ENCODE measurements at regions not wholly inside any gene's neighbourhood (a gene's known extent, or its start where the extent isn't known, plus 50 kb on each side); places are given as distances from the start of the nearest gene placed in this dataset.

- no peaks in the 10 kb centered on the region for H3K9me3 ChIP-seq (ENCODE audit: control insufficient read depth, insufficient read depth, low read depth, low read length)
- H3K4me3 ChIP-seq (ENCODE audit: low read depth, low read length) = no peak overlapping the region
Observed at GRCh38 chr3:25235031-25235430, 193.0 kb upstream of the RARB start.

GRCh38 chr3:25235466-25235865 lies 192.6 kb upstream of the RARB start:
- CTCF ChIA-PET = no interaction called here
- H3K27ac ChIP-seq (ENCODE audit: extremely low read depth, low read depth, low read length) = no peak overlapping the region
- TF ChIP-seq GLI4 (tag by site-specific recombination; IDR thresholded peaks at IDR 0.05) = no peak
- no peak for TF ChIP-seq IKZF3 (tag by site-specific recombination; IDR thresholded peaks at IDR 0.05)
- TF ChIP-seq ZFP37 (tag by site-specific recombination; IDR thresholded peaks at IDR 0.05) = no peak
- TF ChIP-seq ZNF146 (tag by site-specific recombination; IDR thresholded peaks at IDR 0.05) = no peak
- no peak for TF ChIP-seq ZBTB7A (tag by site-specific recombination; IDR thresholded peaks at IDR 0.05; ENCODE audit: low read depth)
- no peak for TF ChIP-seq ZNF654 (tag by site-specific recombination; IDR thresholded peaks at IDR 0.05; ENCODE audit: low read depth)
- TF ChIP-seq ZNF132 (tag by site-specific recombination; IDR thresholded peaks at IDR 0.05; ENCODE audit: borderline replicate concordance) = no peak
- TF ChIP-seq ZNF76 (tag by site-specific recombination; IDR thresholded peaks at IDR 0.05; ENCODE audit: borderline replicate concordance, low read depth) = no peak
- no peak for TF ChIP-seq ZNF777 (tag by site-specific recombination; IDR thresholded peaks at IDR 0.05; ENCODE audit: borderline replicate concordance)
- no peak for TF ChIP-seq KLF9 (tag by site-specific recombination; IDR thresholded peaks at IDR 0.05; ENCODE audit: low read depth)
- TF ChIP-seq ZNF24 (tag by site-specific recombination; IDR thresholded peaks at IDR 0.05) = no peak

More at GRCh38 chr3:25235031-25235430, 193.0 kb upstream of the RARB start:
- no peaks in the 10 kb centered on the region for H3K4me1 ChIP-seq (ENCODE audit: control insufficient read depth, insufficient read depth, low read length)
- no peaks in the 10 kb centered on the region for H3K36me3 ChIP-seq (ENCODE audit: control insufficient read depth in 2 of 2, insufficient read depth in 1 of 2, low read length in 2 of 2)
- ChIA-PET POLR2A (no interaction called here), CTCF (no interaction called here)
- TF ChIP-seq ZSCAN30 (tag by site-specific recombination; IDR thresholded peaks at IDR 0.05) = no peak
- no peak for TF ChIP-seq ZNF248 (tag by site-specific recombination; IDR thresholded peaks at IDR 0.05)
- TF ChIP-seq, protein P1, sequence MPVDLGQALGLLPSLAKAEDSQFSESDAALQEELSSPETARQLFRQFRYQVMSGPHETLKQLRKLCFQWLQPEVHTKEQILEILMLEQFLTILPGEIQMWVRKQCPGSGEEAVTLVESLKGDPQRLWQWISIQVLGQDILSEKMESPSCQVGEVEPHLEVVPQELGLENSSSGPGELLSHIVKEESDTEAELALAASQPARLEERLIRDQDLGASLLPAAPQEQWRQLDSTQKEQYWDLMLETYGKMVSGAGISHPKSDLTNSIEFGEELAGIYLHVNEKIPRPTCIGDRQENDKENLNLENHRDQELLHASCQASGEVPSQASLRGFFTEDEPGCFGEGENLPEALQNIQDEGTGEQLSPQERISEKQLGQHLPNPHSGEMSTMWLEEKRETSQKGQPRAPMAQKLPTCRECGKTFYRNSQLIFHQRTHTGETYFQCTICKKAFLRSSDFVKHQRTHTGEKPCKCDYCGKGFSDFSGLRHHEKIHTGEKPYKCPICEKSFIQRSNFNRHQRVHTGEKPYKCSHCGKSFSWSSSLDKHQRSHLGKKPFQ (tag by site-specific recombination; IDR thresholded peaks at IDR 0.05) = no peak
- TF ChIP-seq ZNF175 (tag by site-specific recombination; IDR thresholded peaks at IDR 0.05) = no peak
- TF ChIP-seq MYNN (tag by site-specific recombination; IDR thresholded peaks at IDR 0.05; ENCODE audit: borderline replicate concordance) = no peak
- no peak for TF ChIP-seq ZNF10 (tag by site-specific recombination; IDR thresholded peaks at IDR 0.05)
- TF ChIP-seq ZNF747 (tag by site-specific recombination; IDR thresholded peaks at IDR 0.05) = no peak
- TF ChIP-seq ZNF114 (tag by site-specific recombination; IDR thresholded peaks at IDR 0.05) = no peak
- TF ChIP-seq ZBTB44 (tag by site-specific recombination; IDR thresholded peaks at IDR 0.05) = no peak
- no peak for TF ChIP-seq ZNF221 (tag by site-specific recombination; IDR thresholded peaks at IDR 0.05; ENCODE audit: borderline replicate concordance)
- TF ChIP-seq, protein P2, sequence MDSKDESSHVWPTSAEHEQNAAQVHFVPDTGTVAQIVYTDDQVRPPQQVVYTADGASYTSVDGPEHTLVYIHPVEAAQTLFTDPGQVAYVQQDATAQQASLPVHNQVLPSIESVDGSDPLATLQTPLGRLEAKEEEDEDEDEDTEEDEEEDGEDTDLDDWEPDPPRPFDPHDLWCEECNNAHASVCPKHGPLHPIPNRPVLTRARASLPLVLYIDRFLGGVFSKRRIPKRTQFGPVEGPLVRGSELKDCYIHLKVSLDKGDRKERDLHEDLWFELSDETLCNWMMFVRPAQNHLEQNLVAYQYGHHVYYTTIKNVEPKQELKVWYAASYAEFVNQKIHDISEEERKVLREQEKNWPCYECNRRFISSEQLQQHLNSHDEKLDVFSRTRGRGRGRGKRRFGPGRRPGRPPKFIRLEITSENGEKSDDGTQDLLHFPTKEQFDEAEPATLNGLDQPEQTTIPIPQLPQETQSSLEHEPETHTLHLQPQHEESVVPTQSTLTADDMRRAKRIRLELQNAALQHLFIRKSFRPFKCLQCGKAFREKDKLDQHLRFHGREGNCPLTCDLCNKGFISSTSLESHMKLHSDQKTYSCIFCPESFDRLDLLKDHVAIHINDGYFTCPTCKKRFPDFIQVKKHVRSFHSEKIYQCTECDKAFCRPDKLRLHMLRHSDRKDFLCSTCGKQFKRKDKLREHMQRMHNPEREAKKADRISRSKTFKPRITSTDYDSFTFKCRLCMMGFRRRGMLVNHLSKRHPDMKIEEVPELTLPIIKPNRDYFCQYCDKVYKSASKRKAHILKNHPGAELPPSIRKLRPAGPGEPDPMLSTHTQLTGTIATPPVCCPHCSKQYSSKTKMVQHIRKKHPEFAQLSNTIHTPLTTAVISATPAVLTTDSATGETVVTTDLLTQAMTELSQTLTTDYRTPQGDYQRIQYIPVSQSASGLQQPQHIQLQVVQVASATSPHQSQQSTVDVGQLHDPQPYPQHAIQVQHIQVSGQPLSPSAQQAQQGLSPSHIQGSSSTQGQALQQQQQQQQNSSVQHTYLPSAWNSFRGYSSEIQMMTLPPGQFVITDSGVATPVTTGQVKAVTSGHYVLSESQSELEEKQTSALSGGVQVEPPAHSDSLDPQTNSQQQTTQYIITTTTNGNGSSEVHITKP (tag by site-specific recombination; IDR thresholded peaks at IDR 0.05) = no peak
- TF ChIP-seq ZIC2 (tag by site-specific recombination; IDR thresholded peaks at IDR 0.05) = no peak
- H3K27ac ChIP-seq (ENCODE audit: extremely low read depth, low read depth, low read length) = no peak overlapping the region

More at GRCh38 chr3:25235466-25235865, 192.6 kb upstream of the RARB start:
- no peaks in the 10 kb centered on the region for H3K9me3 ChIP-seq (ENCODE audit: control insufficient read depth, insufficient read depth, low read depth, low read length)
- POLR2A ChIA-PET = no interaction called here
- no peak overlapping the region for H3K4me3 ChIP-seq (ENCODE audit: low read depth, low read length)
- H3K36me3 ChIP-seq (ENCODE audit: control insufficient read depth in 2 of 2, insufficient read depth in 1 of 2, low read length in 2 of 2) = no peaks in the 10 kb centered on the region
- H3K4me1 ChIP-seq (ENCODE audit: control insufficient read depth, insufficient read depth, low read length) = no peaks in the 10 kb centered on the region

Measured in HEK293 (cell line).